ENCODE measurements at regions not wholly inside any gene's neighbourhood (a gene's known extent, or its start where the extent isn't known, plus 50 kb on each side); places are given as distances from the start of the nearest gene placed in this dataset.
"Not testable (repeated sequence)": the region's sequence is repeated elsewhere in the genome, so short reads cannot be mapped to it uniquely, and the experiment has no call there.

DNA sequence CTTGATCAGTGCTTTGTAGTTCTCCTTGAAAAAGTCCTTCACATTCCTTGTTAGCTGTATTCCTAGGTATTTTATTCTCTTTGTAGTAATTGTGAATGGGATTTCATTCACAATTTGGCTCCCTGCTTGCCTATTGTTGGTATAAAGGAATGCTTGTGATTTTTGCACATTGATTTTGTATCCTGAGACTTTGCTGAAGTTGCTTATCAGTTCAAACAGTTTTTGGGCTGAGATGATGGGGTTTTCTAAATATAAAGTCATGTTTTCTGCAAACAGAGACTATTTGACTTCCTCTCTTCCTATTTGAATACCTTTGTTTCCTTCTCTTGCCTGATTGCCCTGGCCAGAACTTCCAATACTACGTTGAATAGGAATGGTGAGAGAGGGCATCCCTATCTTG lies 462.5 kb upstream of the GCFC2 start:
- not testable (repeated sequence) for DNase-seq (ENCODE audit: low read depth, low spot score)

DNA sequence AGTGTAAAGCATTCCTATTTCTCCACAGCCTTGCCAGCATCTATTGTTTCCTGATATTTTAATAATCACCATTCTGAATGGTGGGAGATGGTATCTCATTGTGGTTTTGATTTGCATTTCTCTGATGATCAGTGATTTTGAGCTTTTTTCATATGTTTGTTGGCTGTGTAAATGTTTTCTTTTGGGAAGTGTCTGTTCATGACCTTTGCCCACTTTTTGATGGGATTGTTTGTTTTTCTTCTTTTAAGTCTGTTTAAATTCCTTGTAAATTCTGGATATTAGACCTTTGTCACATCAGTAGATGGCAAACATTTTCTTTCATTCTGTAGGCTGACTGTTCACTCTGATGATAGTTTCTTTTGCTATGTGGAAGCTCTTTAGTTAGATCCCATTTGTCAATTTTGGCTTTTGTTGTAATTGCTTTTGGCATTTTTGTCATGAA lies 461.5 kb upstream of the GCFC2 start:
- not testable (repeated sequence) for DNase-seq (ENCODE audit: low read depth, low spot score)

DNA sequence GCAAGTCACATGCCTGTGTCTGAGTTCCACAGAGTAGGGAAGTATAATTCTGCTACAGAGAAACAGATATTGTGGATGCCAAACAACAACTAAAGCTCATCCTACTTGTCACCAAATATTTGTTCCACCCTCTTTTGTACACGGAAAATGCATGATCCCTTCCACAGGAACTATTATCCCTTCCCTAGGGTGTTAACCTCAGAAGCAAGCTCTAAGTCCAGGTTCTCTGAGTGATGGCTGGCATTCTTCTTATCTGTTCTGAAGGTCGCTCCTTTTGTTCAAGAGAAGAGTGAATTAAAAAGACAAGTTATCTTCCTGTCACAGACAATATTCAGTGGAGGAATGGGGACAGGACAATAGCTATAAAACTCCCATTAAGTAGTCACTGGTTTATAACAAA lies 460.1 kb upstream of the GCFC2 start:
- DNase-seq (ENCODE audit: low read depth, low spot score): no peak

DNA sequence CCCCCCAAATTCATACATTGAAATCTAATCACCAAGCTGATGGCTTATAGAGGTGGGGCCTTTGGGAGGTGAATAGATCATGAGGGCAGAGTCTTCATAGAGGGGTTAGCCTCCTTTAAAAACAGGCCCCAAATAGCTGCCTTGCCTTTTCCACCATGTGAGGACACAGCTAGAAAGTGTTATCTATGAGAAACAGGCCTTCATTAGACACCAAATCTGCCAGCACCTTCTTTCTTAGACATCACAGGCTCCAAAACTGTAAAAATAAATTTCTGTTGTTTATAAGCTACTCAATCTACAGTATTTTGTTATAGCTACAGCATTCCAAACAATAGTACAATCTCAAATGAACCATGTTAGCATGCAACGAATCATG lies 459.3 kb upstream of the GCFC2 start:
- no peak for DNase-seq (ENCODE audit: low read depth, low spot score)

DNA sequence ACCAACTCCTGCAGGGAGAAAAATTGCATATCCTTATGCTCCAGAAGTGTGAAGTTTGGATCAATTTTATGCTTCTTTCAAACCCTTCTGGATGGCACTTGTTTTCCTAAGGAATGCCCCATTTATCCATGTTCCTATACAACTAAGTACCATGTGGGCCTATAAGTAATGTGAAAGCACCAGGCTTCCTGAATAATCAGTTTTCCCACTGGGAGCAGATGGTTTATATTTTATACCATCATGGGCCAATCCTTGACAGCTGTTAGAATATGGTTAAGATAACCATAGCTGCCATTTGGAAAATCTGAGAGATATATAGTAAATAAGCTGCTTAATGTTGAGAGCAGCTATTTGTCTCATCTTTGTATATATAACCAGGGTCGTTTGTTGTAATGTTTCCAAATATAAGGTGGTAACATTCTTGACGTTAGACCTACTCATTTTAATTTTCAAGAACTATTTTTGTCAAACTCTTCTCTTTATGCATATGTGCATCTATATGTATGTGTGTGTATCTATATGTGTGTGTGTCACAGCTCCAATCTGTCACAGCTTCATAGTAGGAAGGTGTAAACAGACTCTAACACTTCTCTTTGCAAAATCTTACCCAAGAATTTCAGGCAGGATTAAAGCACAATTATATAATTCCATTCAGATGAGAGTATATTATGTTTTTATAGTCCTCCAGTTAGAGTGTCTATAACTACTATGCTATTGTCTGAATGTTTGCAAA lies 458.7 kb upstream of the GCFC2 start:
- no peak for DNase-seq (ENCODE audit: low read depth, low spot score)

DNA sequence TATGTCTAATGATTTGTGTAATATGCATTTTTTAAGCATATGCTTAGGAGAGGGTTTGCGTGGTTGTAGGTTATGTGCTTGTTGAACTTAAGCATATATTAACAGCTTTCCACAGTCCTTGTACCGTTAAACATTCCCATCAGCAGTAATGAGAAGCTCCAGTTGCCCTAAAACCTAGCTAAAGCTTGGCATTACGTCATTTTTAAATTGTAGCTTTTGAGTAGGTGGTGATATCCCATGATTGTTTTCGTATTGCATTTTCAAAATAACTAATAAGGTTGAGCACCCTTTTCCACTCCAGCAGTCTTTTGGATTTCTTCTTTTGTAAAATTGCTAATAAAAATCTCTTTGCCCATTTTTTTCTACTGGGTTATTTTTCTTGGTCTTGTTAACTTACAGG lies 453.1 kb upstream of the GCFC2 start:
- DNase-seq (ENCODE audit: low read depth, low spot score): no peak

DNA sequence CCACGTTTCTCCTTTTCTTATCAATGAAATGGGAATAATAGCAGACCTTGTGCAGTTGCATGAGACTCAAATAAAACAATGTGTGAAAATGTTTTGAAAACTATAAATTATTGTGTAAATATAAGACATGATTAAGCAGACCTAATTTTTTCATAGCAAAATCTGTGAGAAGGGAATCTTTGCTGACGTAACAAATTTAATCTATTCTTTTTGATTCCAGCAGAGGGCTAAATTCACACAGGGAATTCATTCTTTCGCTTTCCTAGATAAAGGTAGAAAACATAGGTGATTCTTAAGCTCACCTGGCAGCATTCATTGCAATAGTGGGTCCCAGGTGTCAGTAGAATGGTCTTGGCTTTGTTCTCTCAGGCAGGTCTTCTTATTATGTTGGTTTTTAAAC lies 450.0 kb upstream of the GCFC2 start:
- no peak for DNase-seq (ENCODE audit: low read depth, low spot score)

DNA sequence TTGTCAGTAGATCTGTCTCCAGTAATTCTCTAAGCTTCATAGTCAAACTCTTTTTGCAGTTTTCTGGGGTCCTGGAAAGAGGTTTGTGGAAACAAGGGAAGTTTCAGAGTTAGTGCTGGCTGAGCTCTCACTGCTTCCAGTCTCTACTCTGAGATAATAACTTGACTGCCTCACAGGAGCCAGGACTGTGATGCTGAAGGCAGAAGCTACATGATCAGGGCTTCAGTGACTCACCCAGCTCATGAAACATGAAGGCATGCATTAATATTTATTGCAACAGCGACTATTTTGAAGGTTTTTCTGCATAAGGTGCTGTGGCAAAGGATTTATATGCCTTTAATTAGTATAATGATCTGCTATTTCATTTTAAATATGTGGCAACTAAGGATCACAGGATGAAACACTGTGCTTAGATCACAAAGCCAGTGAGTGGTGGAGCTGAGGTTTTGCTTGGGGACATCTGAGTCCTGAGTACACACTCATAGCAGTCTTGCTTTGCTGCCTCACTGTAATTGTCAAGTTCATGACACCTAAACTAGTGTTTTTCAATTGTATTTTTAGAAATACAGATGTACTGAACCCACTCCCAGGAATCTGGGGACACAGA lies 448.4 kb upstream of the GCFC2 start:
- no peak for DNase-seq (ENCODE audit: low read depth, low spot score)

DNA sequence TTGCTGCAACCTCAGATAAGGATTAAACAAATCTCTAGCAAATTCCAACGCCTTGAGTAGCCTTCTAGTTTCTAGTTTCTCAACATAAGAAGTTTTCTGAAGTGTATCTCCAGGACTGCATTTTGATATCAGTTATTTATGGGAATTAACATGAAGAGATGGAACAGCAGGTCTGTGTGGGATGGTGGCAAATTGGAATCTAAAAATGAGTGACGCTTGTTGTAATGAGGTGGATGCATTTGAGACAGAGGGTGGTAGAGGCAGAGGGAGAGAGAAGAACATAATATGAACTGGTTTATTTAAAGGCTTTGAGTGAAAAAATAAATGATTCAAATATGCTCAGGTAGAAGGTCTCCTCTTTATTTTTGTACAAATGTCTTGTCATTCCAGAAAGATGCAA lies 446.8 kb upstream of the GCFC2 start:
- no peak for DNase-seq (ENCODE audit: low read depth, low spot score)

DNA sequence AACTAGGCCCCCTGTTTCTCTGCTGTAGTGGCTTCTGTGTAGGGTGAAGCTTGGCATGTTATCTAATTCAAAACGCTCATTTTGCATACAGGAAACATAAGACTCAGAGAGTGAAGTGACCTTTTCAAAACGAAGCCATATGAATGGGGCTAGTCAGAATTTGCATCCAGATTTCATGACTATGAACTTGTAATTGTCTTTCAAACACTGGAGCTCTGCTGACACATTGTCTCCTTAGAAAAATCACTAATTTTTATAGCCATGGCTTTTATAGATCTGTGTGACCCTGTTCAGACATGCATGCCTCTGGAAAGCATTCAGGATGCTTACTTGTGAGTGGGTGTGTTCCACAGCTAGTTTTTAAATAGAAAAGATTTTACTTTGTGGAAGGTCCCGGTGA lies 444.3 kb upstream of the GCFC2 start:
- no peak for DNase-seq (ENCODE audit: low read depth, low spot score)

DNA sequence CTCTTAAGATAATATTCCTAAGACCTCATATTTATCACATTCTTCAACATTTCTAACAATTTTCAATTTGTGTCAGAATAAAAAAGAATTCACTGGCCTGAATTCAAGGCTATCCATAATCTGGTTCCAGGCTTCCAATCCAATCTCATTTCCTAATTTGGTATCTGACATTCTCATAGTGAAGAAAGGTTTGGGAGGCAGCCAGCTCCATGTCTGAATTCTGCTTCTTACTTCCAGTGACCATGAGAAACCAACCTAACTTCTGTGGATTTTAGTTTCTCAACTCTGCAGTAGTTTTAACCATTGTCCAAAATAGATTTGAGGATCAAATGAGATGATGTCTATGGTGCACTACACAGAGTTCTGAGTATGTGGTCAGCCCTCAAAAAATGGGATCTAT lies 439.1 kb upstream of the GCFC2 start:
- DNase-seq (ENCODE audit: low read depth, low spot score): peak; percentile 14

DNA sequence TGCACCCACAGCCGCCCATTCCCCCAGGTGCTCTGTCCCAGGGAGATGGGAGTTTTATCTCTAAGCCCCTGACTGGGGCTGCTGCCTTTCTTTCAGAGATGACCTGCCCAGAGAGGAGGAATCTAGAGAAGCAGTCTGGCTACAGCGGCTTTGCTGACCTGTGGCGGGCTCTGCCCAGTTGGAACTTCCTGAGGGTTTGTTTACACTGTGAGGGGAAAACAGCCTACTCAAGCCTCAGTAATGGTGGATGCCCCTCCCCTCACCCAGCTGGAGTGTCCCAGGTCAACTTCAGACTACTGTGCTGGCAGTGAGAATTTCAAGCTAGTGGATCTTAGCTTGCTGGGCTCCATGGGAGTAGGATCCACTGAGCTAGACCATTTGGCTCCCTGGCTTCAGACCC lies 428.6 kb upstream of the GCFC2 start:
- DNase-seq (ENCODE audit: low read depth, low spot score): not testable (repeated sequence)

DNA sequence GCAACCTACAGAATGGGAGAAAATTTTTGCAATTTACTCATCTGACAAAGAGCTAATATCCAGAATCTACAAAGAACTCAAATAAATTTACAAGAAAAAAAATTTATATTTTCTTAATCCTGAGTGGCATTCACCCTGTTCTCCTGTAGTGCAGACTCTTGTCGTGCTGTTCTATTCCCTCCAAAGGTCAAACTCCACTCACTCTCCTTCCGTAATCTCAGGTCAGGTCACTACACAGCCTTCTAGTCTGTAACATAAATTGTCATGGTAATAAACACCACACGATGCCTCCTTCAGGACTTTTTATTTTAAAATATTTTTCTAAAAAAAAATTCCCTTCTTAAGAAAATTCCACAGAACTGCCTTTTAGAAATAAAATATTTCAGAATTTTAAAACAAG lies 417.9 kb upstream of the GCFC2 start:
- no peak for DNase-seq (ENCODE audit: low read depth, low spot score)

DNA sequence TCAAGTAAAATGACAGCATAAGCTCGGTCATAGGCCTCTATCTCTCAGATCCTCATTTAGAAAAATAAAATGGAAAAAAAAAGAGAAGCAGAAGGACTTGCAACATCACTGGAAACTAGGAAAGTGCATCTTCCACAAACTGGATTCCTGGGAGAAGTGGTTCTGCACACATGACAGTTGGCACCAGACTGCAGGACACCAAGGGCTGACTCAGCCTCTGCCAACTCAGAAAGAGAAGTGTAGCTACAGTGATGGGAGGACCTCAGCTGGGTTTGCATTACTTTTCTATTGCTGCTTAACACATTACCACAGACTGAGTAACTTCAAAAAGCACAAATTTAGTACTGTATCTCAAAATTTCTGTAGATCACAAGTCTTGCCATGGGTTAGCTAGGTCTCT lies 409.5 kb upstream of the GCFC2 start:
- no peak for DNase-seq (ENCODE audit: low read depth, low spot score)

DNA sequence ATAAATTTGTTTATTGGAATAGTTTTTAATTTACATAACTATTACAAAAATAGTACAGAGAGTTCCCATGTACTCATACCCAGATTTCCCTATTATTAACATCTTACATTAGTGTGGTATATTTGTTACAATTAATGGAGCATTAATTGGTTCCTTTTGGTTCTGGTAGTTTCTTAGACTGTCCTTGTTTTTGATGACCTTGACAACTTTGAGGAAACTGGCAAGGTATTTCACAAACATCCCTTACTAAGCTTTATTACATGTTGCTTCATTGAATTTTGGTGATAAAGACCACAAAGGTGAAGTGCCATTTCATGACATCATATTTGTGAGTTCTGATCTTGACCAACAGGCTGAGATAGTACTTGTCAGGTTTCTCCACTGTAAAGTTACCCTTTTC lies 379.0 kb upstream of the GCFC2 start:
- no peak for DNase-seq (ENCODE audit: low read depth, low spot score)

DNA sequence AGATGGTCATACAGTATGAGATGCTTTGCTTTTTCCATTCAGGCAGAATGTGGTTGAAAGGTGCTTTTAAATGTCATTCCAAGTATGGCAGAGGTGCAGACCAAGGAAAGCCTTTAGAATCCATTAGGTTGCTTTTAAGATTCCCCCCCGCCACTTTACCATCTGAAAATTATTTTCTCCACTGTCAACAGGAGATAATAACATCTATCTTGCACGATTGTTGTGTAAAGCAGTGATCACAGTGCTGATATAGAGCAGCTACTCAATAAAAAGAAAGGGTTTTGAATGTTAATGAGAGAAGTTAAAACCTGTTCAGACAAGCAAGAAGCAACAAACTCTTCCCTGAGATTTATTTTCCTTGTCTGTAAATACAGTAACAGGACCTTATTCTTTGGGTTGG lies 372.5 kb upstream of the GCFC2 start:
- DNase-seq (ENCODE audit: low read depth, low spot score): no peak

DNA sequence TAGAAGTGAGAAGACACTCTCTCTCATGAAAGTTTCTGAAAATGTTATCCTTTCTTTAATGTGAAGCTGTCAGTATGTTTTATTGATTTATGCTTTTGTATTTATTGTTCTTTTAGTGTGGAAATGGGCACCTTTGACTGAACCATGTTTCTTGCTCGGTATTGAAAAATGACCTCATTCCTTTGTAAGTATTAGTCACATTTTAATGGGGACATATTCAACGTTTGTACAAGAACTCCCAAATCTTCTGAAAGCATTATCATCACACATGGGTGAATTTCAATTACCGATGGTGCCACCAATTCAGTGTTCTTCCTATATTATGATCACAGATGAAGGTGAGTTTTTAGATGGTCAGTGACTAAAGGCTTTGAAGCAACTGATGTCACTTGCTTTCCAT lies 371.8 kb upstream of the GCFC2 start:
- DNase-seq (ENCODE audit: low read depth, low spot score): no peak

DNA sequence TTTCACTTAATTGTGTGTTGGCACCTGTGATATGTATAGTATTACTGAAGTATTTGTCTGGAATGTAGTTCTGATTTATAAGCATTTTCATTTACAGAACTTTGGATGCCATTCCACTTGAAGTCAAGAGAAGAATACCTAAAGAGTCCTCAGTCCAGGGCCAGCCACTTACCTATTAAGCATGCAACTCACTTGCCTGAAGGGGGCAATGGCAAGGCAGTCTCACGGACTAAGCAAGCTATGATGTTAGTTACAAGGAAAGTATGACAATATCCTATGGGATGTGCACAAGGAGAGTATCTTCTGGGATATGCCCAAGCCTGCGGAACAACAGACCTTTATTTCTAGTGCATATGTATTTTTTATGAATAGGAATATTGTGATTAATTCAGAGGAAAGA lies 369.4 kb upstream of the GCFC2 start:
- no peak for DNase-seq (ENCODE audit: low read depth, low spot score)

DNA sequence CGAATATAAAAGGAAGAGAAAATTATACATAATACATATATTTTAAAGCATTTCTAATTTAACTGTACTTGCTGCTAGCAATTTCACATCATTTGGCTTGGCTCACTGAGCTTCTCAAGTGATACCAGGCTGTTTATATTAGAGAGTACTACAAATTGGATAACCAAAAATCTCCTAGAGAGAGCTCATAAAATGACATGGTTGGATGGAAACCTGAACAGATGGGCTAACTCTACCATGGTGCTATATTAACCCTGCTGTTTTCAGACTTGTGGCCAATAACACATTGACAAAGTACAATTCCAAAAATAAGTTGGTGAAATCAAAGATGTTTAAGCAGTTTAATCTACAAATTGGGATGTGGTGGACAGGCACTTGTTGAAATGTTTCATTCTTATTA lies 364.4 kb upstream of the GCFC2 start:
- no peak for DNase-seq (ENCODE audit: low read depth, low spot score)

DNA sequence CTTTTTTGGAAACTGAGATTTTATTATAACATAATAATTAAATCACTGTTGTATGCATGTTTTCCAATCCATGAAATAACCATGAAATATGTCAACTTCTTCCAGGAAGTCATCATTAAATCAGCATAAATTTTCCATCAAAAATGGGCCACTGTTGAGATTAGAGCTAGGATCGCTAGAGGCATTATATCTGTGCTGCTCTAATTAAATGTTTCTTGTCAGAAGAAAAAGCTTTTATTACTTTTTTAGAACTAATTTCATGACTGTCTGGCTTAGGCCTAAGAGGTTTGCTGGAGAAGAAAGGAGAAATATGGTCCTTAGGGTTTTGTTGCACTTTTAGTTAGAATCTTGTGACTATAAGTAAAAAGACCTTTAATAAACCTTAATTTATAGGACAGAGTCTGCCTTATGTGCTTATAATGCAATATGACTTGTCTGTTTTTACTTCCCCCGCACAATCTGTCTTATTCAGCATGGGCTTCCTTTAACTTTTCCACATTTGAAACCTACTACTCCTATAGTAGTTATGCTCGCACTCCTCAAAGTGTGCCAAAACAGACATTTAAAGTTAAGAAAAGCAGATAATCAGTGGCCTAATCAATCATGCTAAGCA lies 363.4 kb upstream of the GCFC2 start:
- no peak for DNase-seq (ENCODE audit: low read depth, low spot score)

DNA sequence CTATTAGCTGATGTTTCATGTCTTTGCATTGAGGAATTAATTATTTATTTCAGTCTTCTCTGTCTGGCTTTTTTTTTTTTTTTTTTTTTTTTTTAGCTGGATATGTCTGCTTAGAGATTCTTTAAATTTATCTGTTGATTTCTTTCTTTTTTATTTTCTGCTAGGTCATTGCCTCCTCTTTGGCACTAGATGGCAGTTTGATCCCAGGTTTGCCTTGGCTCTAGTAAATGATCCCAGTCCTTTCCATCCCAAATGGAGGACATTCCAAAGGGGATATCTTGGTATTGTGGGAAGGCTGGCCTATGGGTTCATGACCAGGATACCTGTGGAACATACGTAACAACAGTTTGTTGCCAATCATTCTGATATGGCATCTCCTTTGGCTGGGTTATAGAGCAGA lies 339.5 kb upstream of the GCFC2 start:
- DNase-seq (ENCODE audit: low read depth, low spot score): no peak

DNA sequence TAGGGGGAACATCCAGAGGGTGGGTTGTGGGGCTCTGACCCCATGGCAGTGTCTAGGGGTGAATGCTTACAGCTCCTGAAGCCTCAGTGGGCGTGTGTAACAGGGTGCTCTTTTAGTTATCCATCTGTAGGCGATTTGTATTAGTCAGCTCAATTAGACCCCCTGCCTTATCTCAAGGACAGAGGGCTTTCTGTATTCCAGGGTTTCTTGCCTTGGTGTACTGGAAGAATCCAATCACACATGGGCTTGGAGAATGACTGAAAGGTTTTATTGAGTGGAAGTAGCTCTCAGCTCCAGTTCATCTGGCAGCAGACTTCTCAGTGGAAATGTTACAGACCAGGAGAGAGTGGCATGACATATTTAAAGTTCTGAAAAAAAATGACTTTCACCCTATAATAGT lies 334.0 kb upstream of the GCFC2 start:
- DNase-seq (ENCODE audit: low read depth, low spot score): no peak

DNA sequence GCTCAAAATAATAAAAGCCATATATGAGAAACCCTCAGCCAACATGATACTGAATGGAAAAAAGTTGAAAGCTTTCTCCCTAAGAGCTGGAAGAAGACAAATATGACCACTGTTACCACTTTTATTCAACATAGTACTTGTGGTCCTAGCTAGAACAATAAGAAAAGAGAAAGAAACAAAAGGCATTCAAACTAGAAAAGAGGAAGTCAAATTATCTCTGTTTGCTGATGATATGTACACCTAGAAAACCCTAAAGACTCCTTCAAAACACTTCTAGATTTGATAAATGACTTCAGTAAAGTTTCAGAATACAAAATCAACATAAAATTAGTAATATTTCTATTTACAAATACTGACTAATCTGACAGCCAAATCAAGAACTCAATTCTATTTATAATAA lies 328.8 kb upstream of the GCFC2 start:
- no peak for DNase-seq (ENCODE audit: low read depth, low spot score)
